ENCODE measurements at regions not wholly inside any gene's neighbourhood (a gene's known extent, or its start where the extent isn't known, plus 50 kb on each side); places are given as distances from the start of the nearest gene placed in this dataset.
"Not testable (repeated sequence)": the region's sequence is repeated elsewhere in the genome, so short reads cannot be mapped to it uniquely, and the experiment has no call there.

DNA sequence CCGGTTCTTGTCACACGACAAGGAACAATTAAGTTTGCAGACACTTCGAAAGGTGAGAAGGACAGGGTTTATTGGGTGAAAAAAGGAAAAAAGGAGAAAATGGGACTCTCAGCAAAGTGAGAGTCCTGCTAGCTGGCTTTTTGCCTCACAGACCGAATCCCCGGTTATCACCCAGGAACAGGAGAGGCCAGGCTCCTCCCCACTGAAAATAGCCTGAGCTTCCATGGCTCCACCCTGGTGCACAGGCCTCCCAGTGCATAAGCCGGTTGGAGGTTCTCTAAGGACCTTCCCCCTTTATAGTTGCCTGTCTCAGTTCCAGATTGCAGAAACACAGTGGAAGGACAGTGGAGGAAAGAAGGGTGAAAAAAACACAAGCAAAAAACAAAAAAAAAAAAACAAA lies 571.7 kb downstream of the KCTD12 start:
- no peak overlapping the region for H3K27ac Mint-ChIP-seq (ENCODE audit: unreplicated experiment)
- H3K36me3 Mint-ChIP-seq (ENCODE audit: unreplicated experiment) = no peaks in the 10 kb centered on the region
- no peak overlapping the region for H3K4me3 Mint-ChIP-seq (ENCODE audit: unreplicated experiment)
- TF ChIP-seq, protein P1, sequence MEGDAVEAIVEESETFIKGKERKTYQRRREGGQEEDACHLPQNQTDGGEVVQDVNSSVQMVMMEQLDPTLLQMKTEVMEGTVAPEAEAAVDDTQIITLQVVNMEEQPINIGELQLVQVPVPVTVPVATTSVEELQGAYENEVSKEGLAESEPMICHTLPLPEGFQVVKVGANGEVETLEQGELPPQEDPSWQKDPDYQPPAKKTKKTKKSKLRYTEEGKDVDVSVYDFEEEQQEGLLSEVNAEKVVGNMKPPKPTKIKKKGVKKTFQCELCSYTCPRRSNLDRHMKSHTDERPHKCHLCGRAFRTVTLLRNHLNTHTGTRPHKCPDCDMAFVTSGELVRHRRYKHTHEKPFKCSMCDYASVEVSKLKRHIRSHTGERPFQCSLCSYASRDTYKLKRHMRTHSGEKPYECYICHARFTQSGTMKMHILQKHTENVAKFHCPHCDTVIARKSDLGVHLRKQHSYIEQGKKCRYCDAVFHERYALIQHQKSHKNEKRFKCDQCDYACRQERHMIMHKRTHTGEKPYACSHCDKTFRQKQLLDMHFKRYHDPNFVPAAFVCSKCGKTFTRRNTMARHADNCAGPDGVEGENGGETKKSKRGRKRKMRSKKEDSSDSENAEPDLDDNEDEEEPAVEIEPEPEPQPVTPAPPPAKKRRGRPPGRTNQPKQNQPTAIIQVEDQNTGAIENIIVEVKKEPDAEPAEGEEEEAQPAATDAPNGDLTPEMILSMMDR (IDR thresholded peaks at IDR 0.05) = no peak
- no peaks in the 10 kb centered on the region for H3K4me1 Mint-ChIP-seq (ENCODE audit: unreplicated experiment)
- H3K9me3 Mint-ChIP-seq (ENCODE audit: unreplicated experiment) = no peaks in the 10 kb centered on the region
- DNase-seq (ENCODE audit: extremely low spot score, unreplicated experiment) = no peak
- peaks cover 5% of the 10 kb centered on the region for H3K27me3 Mint-ChIP-seq (ENCODE audit: unreplicated experiment)

DNA sequence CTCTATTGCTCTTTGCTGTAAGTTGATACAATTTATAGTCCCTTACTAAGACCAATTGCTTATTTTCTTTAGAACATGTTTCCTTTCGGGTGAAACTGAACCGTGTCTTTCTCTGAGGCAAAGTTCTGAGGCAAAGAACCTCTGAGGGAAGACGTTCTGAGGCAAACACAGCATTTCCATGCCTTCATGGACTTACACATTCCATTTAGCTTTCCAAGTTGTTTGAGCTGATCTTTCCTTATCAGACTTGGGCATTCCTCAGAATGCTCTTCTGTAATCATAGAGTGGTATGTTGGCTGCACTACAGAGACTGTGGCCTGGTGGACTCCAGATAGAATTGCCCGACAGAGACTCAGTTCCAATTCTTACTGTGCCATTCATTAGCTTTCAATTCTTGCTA lies 579.1 kb downstream of the KCTD12 start:
- Mint-ChIP-seq H3K27ac (ENCODE audit: unreplicated experiment) (no peak overlapping the region), H3K27me3 (ENCODE audit: unreplicated experiment) (peaks cover 21% of the 10 kb centered on the region), H3K4me1 (ENCODE audit: unreplicated experiment) (no peaks in the 10 kb centered on the region), H3K4me3 (ENCODE audit: unreplicated experiment) (no peak overlapping the region), H3K36me3 (ENCODE audit: unreplicated experiment) (no peaks in the 10 kb centered on the region), H3K9me3 (ENCODE audit: unreplicated experiment) (no peaks in the 10 kb centered on the region)
- DNase-seq (ENCODE audit: extremely low spot score, unreplicated experiment) = no peak
- TF ChIP-seq, protein P1 (IDR thresholded peaks at IDR 0.05) = no peak

DNA sequence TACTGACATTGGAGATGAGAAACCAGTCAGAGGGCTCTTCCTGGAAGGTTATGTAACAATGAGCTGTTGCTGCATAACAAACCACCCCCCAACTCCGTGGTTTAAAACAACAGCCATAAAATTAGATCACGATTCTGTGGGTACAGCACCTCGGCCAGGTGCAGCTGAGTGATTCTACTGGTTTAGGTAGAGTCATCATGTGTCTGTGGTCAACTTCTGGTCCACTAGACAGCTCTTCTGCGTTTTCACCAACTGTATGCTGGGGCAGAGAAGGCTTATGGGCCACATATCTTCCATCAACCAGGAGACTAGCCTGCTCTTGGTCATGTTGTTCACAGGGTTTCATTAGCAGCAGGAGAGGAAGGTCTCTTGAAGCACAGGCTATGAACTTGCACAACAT lies 585.5 kb downstream of the KCTD12 start:
- Mint-ChIP-seq H3K4me3 (ENCODE audit: unreplicated experiment) (no peak overlapping the region), H3K27ac (ENCODE audit: unreplicated experiment) (no peak overlapping the region), H3K9me3 (ENCODE audit: unreplicated experiment) (peaks cover 5% of the 10 kb centered on the region), H3K27me3 (ENCODE audit: unreplicated experiment) (peaks cover 27% of the 10 kb centered on the region), H3K36me3 (ENCODE audit: unreplicated experiment) (no peaks in the 10 kb centered on the region), H3K4me1 (ENCODE audit: unreplicated experiment) (no peaks in the 10 kb centered on the region)
- DNase-seq (ENCODE audit: extremely low spot score, unreplicated experiment) = no peak
- TF ChIP-seq, protein P1 (IDR thresholded peaks at IDR 0.05) = no peak

DNA sequence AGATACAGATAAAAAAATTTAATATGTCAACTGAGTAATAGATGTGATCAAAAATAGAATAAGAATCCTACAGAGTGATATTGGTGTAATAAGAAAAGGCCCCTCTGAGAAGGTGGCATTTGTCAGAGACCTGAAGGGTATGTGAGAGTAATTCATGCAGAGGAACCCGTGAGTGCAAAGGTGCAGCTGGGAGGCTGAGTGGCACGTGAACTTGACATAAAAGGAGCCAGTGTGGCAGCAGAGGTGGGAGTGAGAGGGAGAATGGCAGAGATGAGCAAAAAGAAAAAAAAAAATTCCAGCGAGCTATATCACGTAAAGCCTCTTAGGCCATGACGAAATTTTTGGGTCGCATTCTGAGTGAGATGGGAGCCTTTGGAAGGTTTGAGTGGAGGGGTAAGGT lies 588.9 kb downstream of the KCTD12 start:
- Mint-ChIP-seq H3K27me3 (ENCODE audit: unreplicated experiment) (peaks cover 11% of the 10 kb centered on the region), H3K36me3 (ENCODE audit: unreplicated experiment) (no peaks in the 10 kb centered on the region), H3K4me1 (ENCODE audit: unreplicated experiment) (peaks cover 17% of the 10 kb centered on the region), H3K9me3 (ENCODE audit: unreplicated experiment) (peaks cover 10% of the 10 kb centered on the region), H3K4me3 (ENCODE audit: unreplicated experiment) (no peak overlapping the region), H3K27ac (ENCODE audit: unreplicated experiment) (no peak overlapping the region)
- TF ChIP-seq, protein P1 (IDR thresholded peaks at IDR 0.05) = no peak
- DNase-seq (ENCODE audit: extremely low spot score, unreplicated experiment) = no peak

DNA sequence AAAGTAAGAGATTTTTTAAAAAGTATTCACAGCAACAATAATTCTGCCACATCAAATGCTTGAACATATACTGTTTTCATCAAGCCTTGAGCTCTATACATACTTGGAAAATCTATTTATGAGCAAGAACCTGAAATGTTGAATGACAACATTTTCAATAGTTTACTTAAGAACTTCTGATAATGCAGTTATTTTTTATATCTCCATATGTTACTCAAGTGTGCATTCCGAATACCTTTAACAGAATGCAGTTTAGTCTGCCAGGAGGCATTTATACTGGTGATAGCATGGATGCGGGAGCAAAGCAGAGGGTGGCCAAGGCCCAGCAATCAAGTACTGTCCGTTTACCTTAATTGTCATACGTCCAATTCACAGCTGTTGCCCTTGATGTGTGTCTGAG lies 589.5 kb downstream of the KCTD12 start:
- Mint-ChIP-seq H3K4me1 (ENCODE audit: unreplicated experiment) (peaks cover 19% of the 10 kb centered on the region), H3K4me3 (ENCODE audit: unreplicated experiment) (no peak overlapping the region)

DNA sequence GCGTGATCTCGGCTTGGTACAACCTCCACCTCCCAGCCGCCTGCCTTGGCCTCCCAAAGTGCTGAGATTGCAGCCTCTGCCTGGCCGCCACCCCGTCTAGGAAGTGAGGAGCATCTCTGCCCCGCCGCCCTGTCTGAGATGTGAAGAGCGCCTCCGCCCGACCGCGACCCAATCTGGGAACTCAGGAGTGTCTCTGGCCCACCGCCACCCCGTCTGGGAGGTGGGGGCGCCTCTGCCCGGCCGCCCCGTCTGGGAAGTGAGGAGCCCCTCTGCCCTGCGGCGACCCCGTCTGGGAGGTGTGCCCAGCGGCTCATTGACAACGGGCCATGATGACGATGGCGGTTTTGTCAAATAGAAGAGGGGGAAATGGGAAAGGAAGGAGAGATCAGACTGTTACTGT lies 591.2 kb downstream of the KCTD12 start:
- not testable (repeated sequence) for DNase-seq (ENCODE audit: extremely low spot score, unreplicated experiment); H3K4me3 Mint-ChIP-seq (ENCODE audit: unreplicated experiment); H3K36me3 Mint-ChIP-seq (ENCODE audit: unreplicated experiment); H3K27me3 Mint-ChIP-seq (ENCODE audit: unreplicated experiment); H3K9me3 Mint-ChIP-seq (ENCODE audit: unreplicated experiment); H3K27ac Mint-ChIP-seq (ENCODE audit: unreplicated experiment)
- H3K4me1 Mint-ChIP-seq (ENCODE audit: unreplicated experiment) = peaks cover 19% of the 10 kb centered on the region

More for the DNA sequence above, 589.5 kb downstream of the KCTD12 start:
- DNase-seq (ENCODE audit: extremely low spot score, unreplicated experiment) = no peak
- Mint-ChIP-seq H3K27me3 (ENCODE audit: unreplicated experiment) (peaks cover 11% of the 10 kb centered on the region), H3K9me3 (ENCODE audit: unreplicated experiment) (peaks cover 10% of the 10 kb centered on the region), H3K27ac (ENCODE audit: unreplicated experiment) (no peak overlapping the region), H3K36me3 (ENCODE audit: unreplicated experiment) (no peaks in the 10 kb centered on the region)
- TF ChIP-seq, protein P1 (IDR thresholded peaks at IDR 0.05) = no peak
